Activated naive CD8-positive, alpha-beta T cell treated with anti-CD3 and anti-CD28 coated beads, Interleukin-2, amount 10 ng/mL, durations not matched to agents 7 days and 5 days (primary cell): ENCODE measurements at regions not wholly inside any gene's neighbourhood (a gene's known extent, or its start where the extent isn't known, plus 50 kb on each side); places are given as distances from the start of the nearest gene placed in this dataset.

Experiments used
- ATAC-seq: fragments of 150-1000 bp; cut with Tn5 transposase; one replicate; pipeline ENCODE4 v1.10.0; 2021; ENCODE audit warnings: low read depth, moderate library complexity
- POLR2A ChIA-PET: fragments of 350-600 bp; sonication (Branson Sonifier 250); formaldehyde crosslinking; loops from one replicate; lab custom pipeline; 2021; ENCODE audit warnings: antibody characterized with exemption; lab: Charles Lee
- DNase-seq: peaks from one replicate; pipeline ENCODE4 v3.0.0; 2021
- H3K27ac Mint-ChIP-seq: one replicate; pipeline ENCODE4 v1.8.0; 2022; ENCODE audit warnings: mild to moderate bottlenecking, mixed read lengths
- H3K27me3 Mint-ChIP-seq: one replicate; pipeline ENCODE4 v1.8.0; 2022; ENCODE audit warnings: mild to moderate bottlenecking, moderate library complexity, mixed read lengths
- H3K36me3 Mint-ChIP-seq: one replicate; pipeline ENCODE4 v1.8.0; 2021; ENCODE audit warnings: mild to moderate bottlenecking, mixed read lengths
- H3K4me1 Mint-ChIP-seq: one replicate; pipeline ENCODE4 v1.8.0; 2021; ENCODE audit warnings: mixed read lengths
- H3K4me3 Mint-ChIP-seq: one replicate; pipeline ENCODE4 v1.8.0; 2022; ENCODE audit warnings: mild to moderate bottlenecking, moderate library complexity, mixed read lengths
- H3K9me3 Mint-ChIP-seq: one replicate; pipeline ENCODE4 v1.8.0; 2021; ENCODE audit warnings: mixed read lengths

- POLR2A ChIA-PET, result interaction anchor here (1.0 to 3.2 kb wide), 6 partner anchors 9 to 93 kb away, joined by 3 to 22 read pairs (median 8); no protein-coding TSS in a partner anchor
- no peaks in the 10 kb centered on the region for H3K27me3 Mint-ChIP-seq
These were observed 452.5 kb downstream of the FUT8 start for GRCh38 chr14:65864984-65865383.

DNA sequence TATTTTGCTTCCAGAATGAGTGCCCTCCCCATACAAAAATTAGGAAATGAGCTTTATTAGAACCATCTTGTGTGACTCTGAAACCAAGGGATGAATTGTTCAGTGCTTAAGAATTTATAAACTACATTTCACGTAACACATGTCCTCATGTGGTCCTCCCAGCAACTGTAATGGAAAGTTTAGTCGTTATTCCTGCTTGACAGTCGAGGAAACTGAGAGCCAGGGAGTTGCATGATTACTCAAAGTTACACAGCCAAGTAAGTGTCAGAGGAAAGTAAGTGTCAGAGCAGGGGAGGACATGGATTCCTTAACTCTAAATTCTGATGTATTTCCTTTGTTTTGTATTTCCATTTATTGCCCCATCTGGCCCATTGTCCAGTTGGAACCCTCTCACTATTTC lies 453.9 kb downstream of the FUT8 start:
- Mint-ChIP-seq H3K4me3 (no peak overlapping the region), H3K36me3 (peaks cover 9% of the 10 kb centered on the region), H3K27me3 (no peaks in the 10 kb centered on the region), H3K27ac (no peak overlapping the region), H3K9me3 (peaks cover 1% of the 10 kb centered on the region), H3K4me1 (peaks cover 39% of the 10 kb centered on the region)
- ATAC-seq (no peak), DNase-seq (no peak)
- POLR2A ChIA-PET, result interaction anchor here (0.7 to 3.2 kb wide), 2 partner anchors 41 to 61 kb away, joined by 3 to 19 read pairs; no protein-coding TSS in a partner anchor

More at GRCh38 chr14:65864984-65865383, 452.5 kb downstream of the FUT8 start:
- peaks cover 52% of the 10 kb centered on the region for H3K4me1 Mint-ChIP-seq
- peak overlapping the region; percentile 19 for H3K4me3 Mint-ChIP-seq
- DNase-seq, result no peak
- peaks cover 1% of the 10 kb centered on the region for H3K9me3 Mint-ChIP-seq
- ATAC-seq, result no peak
- H3K27ac Mint-ChIP-seq, result peak overlapping the region; percentile 79
- peaks cover 13% of the 10 kb centered on the region for H3K36me3 Mint-ChIP-seq

- Mint-ChIP-seq H3K36me3 (peaks cover 9% of the 10 kb centered on the region), H3K27me3 (no peaks in the 10 kb centered on the region), H3K27ac (no peak overlapping the region), H3K9me3 (peaks cover 1% of the 10 kb centered on the region), H3K4me1 (peaks cover 38% of the 10 kb centered on the region), H3K4me3 (no peak overlapping the region)
- ATAC-seq, result no peak
- no peak for DNase-seq
- POLR2A ChIA-PET, result interaction anchor here (1.0 to 3.2 kb wide), 2 partner anchors 9 to 61 kb away, joined by 3 to 19 read pairs; no protein-coding TSS in a partner anchor
These were observed 454.4 kb downstream of the FUT8 start for GRCh38 chr14:65866886-65867285.

- POLR2A ChIA-PET, result interaction anchor here (1.0 to 1.4 kb wide), 2 partner anchors 9 to 61 kb away, joined by 3 read pairs; no protein-coding TSS in a partner anchor
- peaks cover 1% of the 10 kb centered on the region for H3K9me3 Mint-ChIP-seq
- no peak overlapping the region for H3K27ac Mint-ChIP-seq
- H3K36me3 Mint-ChIP-seq, result peaks cover 9% of the 10 kb centered on the region
- DNase-seq (no peak), ATAC-seq (no peak)
- no peaks in the 10 kb centered on the region for H3K27me3 Mint-ChIP-seq
- H3K4me3 Mint-ChIP-seq, result no peak overlapping the region
- peaks cover 33% of the 10 kb centered on the region for H3K4me1 Mint-ChIP-seq
These were observed 454.8 kb downstream of the FUT8 start for GRCh38 chr14:65867333-65867732.

DNA sequence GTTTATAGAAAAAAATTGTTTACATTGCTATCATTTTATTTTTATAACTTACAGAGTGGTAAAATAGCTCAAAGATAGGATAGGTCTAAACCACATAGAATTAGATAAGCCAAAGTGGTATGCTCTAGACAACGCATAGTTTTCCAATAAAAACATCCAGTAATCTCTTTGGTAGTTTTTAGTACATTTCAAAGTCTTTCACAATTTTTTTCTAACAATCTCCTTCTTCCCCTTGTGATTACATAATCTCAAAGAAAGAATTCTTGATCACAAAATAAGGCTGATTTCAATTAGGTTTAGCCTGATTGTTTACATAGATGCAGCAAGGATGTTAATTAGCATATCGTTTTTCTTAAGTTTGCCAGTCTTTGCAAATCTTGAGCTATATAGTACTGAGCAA lies 460.0 kb downstream of the FUT8 start:
- H3K27ac Mint-ChIP-seq, result no peak overlapping the region

GRCh38 chr14:65877166-65877565 lies 464.6 kb downstream of the FUT8 start:
- no peaks in the 10 kb centered on the region for H3K27me3 Mint-ChIP-seq
- peaks cover 23% of the 10 kb centered on the region for H3K4me1 Mint-ChIP-seq
- DNase-seq (no peak), ATAC-seq (no peak)
- peaks cover 12% of the 10 kb centered on the region for H3K9me3 Mint-ChIP-seq
- POLR2A ChIA-PET, result interaction anchor here (1.1 to 6.0 kb wide), 7 partner anchors 13 to 73 kb away, joined by 3 to 64 read pairs (median 7); no protein-coding TSS in a partner anchor
- H3K27ac Mint-ChIP-seq, result no peak overlapping the region
- peak overlapping the region; percentile 52 for H3K4me3 Mint-ChIP-seq
- H3K36me3 Mint-ChIP-seq, result peaks cover 14% of the 10 kb centered on the region

More for the DNA sequence above, 460.0 kb downstream of the FUT8 start:
- Mint-ChIP-seq H3K36me3 (peaks cover 1% of the 10 kb centered on the region), H3K9me3 (peaks cover 2% of the 10 kb centered on the region), H3K4me3 (no peak overlapping the region), H3K27me3 (no peaks in the 10 kb centered on the region), H3K4me1 (peaks cover 3% of the 10 kb centered on the region)
- ATAC-seq (no peak), DNase-seq (no peak)
- POLR2A ChIA-PET, result no interaction called here

GRCh38 chr14:65877624-65878023 lies 465.1 kb downstream of the FUT8 start:
- H3K9me3 Mint-ChIP-seq, result peaks cover 12% of the 10 kb centered on the region
- H3K36me3 Mint-ChIP-seq, result peaks cover 17% of the 10 kb centered on the region
- H3K4me3 Mint-ChIP-seq, result peak overlapping the region; percentile 52
- POLR2A ChIA-PET, result interaction anchor here (1.1 to 6.0 kb wide), 7 partner anchors 13 to 72 kb away, joined by 3 to 64 read pairs (median 7); no protein-coding TSS in a partner anchor
- ATAC-seq (peak; percentile 94), DNase-seq (no peak)
- no peak overlapping the region for H3K27ac Mint-ChIP-seq
- peaks cover 23% of the 10 kb centered on the region for H3K4me1 Mint-ChIP-seq
- no peaks in the 10 kb centered on the region for H3K27me3 Mint-ChIP-seq

- no peak for DNase-seq
- POLR2A ChIA-PET, result interaction anchor here (0.7 to 6.0 kb wide), 9 partner anchors 10 to 592 kb away, joined by 3 to 64 read pairs (median 7); no protein-coding TSS in a partner anchor
- H3K4me3 Mint-ChIP-seq, result peak overlapping the region; percentile 41
These were observed 466.1 kb downstream of the FUT8 start for GRCh38 chr14:65878586-65878985.

DNA sequence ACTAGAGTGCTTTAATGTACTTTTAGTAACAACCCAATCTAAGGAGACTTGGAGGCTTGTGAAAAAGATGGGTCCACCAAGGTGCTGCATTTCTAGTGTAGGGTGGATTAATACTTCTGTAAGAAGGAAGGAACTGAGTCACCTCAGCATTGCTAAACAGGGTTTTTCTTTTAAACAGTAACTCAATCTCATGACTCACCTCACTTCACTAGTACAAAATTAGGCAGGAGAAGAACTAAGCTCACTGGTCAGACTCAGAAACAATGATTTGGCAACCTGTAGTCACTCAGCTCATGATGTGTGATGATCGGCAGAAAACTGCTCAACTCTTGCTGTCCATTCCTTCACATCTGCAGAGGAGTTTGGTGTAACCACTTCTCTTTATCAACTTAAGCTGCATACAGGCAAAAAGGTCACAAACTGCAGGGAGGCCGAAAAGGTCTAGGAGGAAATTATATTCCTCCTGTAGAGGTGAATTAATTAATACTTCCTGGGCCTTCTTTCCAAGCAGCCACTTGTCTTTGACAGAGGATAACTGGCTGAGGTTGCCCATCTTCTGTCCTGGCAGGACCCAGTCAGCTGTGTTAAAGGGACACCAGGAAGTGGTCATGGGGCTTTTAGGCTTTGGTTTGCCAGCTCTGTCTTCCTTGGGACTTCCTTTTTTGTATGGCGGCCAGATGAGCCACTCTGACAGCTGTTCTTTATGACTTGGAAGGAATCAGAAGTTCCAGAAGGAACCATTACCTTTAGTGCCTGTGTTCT lies 466.9 kb downstream of the FUT8 start:
- DNase-seq, result no peak
- Mint-ChIP-seq H3K4me1 (peaks cover 23% of the 10 kb centered on the region), H3K27ac (peak overlapping the region; percentile 84), H3K4me3 (peak overlapping the region; percentile 31), H3K27me3 (no peaks in the 10 kb centered on the region), H3K36me3 (peaks cover 29% of the 10 kb centered on the region), H3K9me3 (peaks cover 19% of the 10 kb centered on the region)
- POLR2A ChIA-PET, result interaction anchor here (0.5 to 6.0 kb wide), 10 partner anchors 9 to 593 kb away, joined by 3 to 64 read pairs (median 4); no protein-coding TSS in a partner anchor
- peak; percentile 71 for ATAC-seq

More at GRCh38 chr14:65878586-65878985, 466.1 kb downstream of the FUT8 start:
- peaks cover 23% of the 10 kb centered on the region for H3K4me1 Mint-ChIP-seq
- peaks cover 14% of the 10 kb centered on the region for H3K9me3 Mint-ChIP-seq
- no peak overlapping the region for H3K27ac Mint-ChIP-seq
- ATAC-seq, result no peak
- peaks cover 23% of the 10 kb centered on the region for H3K36me3 Mint-ChIP-seq
- H3K27me3 Mint-ChIP-seq, result no peaks in the 10 kb centered on the region

- Mint-ChIP-seq H3K27me3 (no peaks in the 10 kb centered on the region), H3K4me3 (no peak overlapping the region), H3K9me3 (peaks cover 19% of the 10 kb centered on the region), H3K36me3 (peaks cover 29% of the 10 kb centered on the region), H3K4me1 (peaks cover 23% of the 10 kb centered on the region), H3K27ac (peak overlapping the region; percentile 84)
- DNase-seq, result no peak
- POLR2A ChIA-PET, result interaction anchor here (0.5 to 6.0 kb wide), 4 partner anchors 16 to 717 kb away, joined by 4 to 64 read pairs (median 4); no protein-coding TSS in a partner anchor
- ATAC-seq, result no peak
These were observed 468.0 kb downstream of the FUT8 start for GRCh38 chr14:65880507-65880906.

- Mint-ChIP-seq H3K9me3 (peaks cover 19% of the 10 kb centered on the region), H3K36me3 (peaks cover 31% of the 10 kb centered on the region), H3K4me1 (peaks cover 23% of the 10 kb centered on the region), H3K27me3 (no peaks in the 10 kb centered on the region), H3K27ac (peak overlapping the region; percentile 47), H3K4me3 (no peak overlapping the region)
- no peak for DNase-seq
- POLR2A ChIA-PET, result no interaction called here
- ATAC-seq, result no peak
These were observed 469.1 kb downstream of the FUT8 start for GRCh38 chr14:65881642-65882041.

DNA sequence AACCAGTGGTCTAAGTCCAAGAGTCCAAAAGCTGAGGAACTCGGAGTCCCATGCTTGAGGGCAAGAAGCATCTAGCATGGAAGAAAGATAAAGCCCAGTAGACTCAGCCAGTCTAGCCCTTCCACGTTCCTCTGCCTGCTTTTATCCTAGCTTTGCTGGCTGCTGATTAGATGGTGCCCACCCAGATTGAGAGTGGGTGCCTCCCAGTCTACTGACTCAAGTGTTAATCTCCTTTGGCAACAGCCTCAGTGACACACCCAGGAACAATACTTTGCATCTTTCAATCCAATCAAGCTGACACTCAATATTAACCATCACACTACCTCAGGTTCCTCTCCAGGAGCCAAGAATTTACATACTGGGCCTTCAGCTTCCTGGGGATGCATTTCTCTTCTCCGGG lies 476.1 kb downstream of the FUT8 start:
- ATAC-seq (no peak), DNase-seq (no peak)
- Mint-ChIP-seq H3K9me3 (peaks cover 10% of the 10 kb centered on the region), H3K36me3 (peaks cover 23% of the 10 kb centered on the region), H3K4me1 (peaks cover 10% of the 10 kb centered on the region), H3K27me3 (no peaks in the 10 kb centered on the region), H3K4me3 (no peak overlapping the region), H3K27ac (no peak overlapping the region)
- POLR2A ChIA-PET, result interaction anchor here (0.7 kb wide), 1 partner anchor 9 kb away, joined by 8 read pairs; no protein-coding TSS in a partner anchor

- POLR2A ChIA-PET, result no interaction called here
- H3K36me3 Mint-ChIP-seq, result peaks cover 38% of the 10 kb centered on the region
- H3K4me3 Mint-ChIP-seq, result no peak overlapping the region
- H3K27ac Mint-ChIP-seq, result no peak overlapping the region
- ATAC-seq, result no peak
- peaks cover 19% of the 10 kb centered on the region for H3K9me3 Mint-ChIP-seq
- no peaks in the 10 kb centered on the region for H3K27me3 Mint-ChIP-seq
- peaks cover 8% of the 10 kb centered on the region for H3K4me1 Mint-ChIP-seq
- DNase-seq, result no peak
These were observed 479.8 kb downstream of the FUT8 start for GRCh38 chr14:65892315-65892714.
